ENCODE measurements at regions not wholly inside any gene's neighbourhood (a gene's known extent, or its start where the extent isn't known, plus 50 kb on each side); places are given as distances from the start of the nearest gene placed in this dataset.

DNA sequence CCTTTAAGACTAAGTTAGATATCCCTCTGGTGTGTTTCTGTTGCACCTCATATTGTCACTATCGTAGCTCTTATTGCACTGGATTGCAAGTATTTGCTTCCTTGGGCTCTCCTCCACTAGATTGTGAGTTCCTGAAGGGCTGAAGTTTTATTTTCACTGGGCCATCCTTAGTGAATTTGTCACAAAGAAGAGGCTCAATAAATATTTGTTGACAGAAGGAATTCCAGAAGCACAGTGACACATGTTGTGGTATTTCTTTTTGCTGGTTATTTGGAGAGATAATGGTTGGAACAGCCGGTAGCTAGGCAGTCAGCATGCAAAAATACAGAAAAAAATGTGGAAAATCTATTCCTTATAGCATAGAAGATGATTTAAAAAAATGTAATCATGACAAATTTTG is 129.9 kb upstream of the ZRANB2 start:
- TF ChIP-seq, protein P1, sequence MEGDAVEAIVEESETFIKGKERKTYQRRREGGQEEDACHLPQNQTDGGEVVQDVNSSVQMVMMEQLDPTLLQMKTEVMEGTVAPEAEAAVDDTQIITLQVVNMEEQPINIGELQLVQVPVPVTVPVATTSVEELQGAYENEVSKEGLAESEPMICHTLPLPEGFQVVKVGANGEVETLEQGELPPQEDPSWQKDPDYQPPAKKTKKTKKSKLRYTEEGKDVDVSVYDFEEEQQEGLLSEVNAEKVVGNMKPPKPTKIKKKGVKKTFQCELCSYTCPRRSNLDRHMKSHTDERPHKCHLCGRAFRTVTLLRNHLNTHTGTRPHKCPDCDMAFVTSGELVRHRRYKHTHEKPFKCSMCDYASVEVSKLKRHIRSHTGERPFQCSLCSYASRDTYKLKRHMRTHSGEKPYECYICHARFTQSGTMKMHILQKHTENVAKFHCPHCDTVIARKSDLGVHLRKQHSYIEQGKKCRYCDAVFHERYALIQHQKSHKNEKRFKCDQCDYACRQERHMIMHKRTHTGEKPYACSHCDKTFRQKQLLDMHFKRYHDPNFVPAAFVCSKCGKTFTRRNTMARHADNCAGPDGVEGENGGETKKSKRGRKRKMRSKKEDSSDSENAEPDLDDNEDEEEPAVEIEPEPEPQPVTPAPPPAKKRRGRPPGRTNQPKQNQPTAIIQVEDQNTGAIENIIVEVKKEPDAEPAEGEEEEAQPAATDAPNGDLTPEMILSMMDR (IDR thresholded peaks at IDR 0.05): no peak
- TF ChIP-seq POLR2A (IDR thresholded peaks at IDR 0.05): no peak
- no peak for TF ChIP-seq EP300 (IDR thresholded peaks at IDR 0.05)
